ENCODE measurements at regions not wholly inside any gene's neighbourhood (a gene's known extent, or its start where the extent isn't known, plus 50 kb on each side); places are given as distances from the start of the nearest gene placed in this dataset.

GRCh38 chr1:214840356-214840755 lies 237.4 kb downstream of the CENPF start:
- no peak overlapping the region for H3K27ac Mint-ChIP-seq
- no peaks in the 10 kb centered on the region for H3K9me3 Mint-ChIP-seq
- no peak overlapping the region for H3K4me3 Mint-ChIP-seq
- H3K36me3 Mint-ChIP-seq: no peaks in the 10 kb centered on the region
- no peaks in the 10 kb centered on the region for H3K4me1 Mint-ChIP-seq
- no peak for DNase-seq
- H3K27me3 Mint-ChIP-seq: no peaks in the 10 kb centered on the region

DNA sequence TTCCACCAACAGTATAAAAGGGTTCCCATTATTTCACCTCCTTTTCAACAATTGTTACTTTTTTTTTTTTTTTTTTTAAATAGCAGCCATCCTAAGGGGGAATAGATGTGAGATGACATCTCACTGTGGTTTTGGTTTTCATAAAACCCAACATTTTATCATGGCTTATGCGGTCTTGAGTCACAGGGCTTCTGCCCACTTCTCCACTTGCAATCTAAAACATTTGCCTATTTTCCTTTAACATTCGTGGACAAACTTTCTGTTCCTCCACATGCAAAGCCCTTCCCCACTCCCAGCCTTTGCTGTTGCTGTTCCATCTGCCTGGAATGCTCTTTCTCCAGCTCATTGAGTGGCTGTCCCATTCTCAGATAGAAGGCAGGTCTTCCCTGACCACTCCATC lies 239.7 kb upstream of the KCNK2 start:
- Mint-ChIP-seq H3K36me3 (no peaks in the 10 kb centered on the region), H3K4me3 (no peak overlapping the region), H3K27ac (no peak overlapping the region), H3K4me1 (no peaks in the 10 kb centered on the region), H3K27me3 (no peaks in the 10 kb centered on the region), H3K9me3 (no peaks in the 10 kb centered on the region)
- no peak for DNase-seq

GRCh38 chr1:214843281-214843680 lies 239.3 kb upstream of the KCNK2 start:
- Mint-ChIP-seq H3K27ac (no peak overlapping the region), H3K9me3 (no peaks in the 10 kb centered on the region), H3K36me3 (no peaks in the 10 kb centered on the region), H3K4me3 (no peak overlapping the region), H3K27me3 (no peaks in the 10 kb centered on the region), H3K4me1 (no peaks in the 10 kb centered on the region)
- no peak for DNase-seq

DNA sequence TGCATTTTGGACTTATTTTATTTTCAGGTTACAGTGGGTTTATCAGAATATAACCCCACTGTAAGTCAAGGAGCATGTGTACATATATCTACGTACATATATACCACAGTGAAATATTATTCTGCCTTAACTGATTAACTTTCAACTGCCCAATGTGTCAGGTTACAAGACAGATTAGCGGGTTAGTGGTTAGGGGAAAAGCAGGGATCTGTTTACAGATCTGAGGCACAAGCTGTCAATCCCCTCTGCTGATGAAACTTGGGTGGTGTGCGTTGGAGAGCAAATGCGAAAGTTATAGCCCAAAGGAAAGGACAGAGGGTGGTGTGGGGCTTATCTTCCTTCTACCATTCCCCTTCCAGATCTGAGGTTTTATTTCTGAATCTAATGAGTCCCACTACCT lies 238.2 kb upstream of the KCNK2 start:
- Mint-ChIP-seq H3K4me3 (no peak overlapping the region), H3K27me3 (no peaks in the 10 kb centered on the region), H3K27ac (no peak overlapping the region), H3K9me3 (no peaks in the 10 kb centered on the region), H3K4me1 (no peaks in the 10 kb centered on the region), H3K36me3 (no peaks in the 10 kb centered on the region)
- no peak for DNase-seq

DNA sequence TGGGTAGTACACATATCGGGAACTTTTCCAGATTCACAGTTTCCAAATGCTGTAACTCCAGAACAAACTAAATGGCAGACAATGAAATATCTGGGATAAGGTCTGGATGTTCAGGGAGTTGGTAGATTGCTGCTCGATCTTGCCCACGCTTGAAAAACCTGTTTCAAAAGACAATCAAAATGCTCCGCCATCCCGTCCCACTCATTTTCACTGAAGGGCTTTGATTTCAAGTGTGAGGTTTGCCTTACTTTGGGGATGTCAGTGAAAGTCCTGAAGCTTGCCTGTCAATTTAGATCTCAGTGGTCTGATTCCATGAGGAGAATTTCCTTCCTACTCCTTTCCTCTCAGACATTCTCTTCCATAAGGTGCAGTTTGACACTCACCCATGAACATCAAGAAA lies 236.3 kb upstream of the KCNK2 start:
- Mint-ChIP-seq H3K4me3 (no peak overlapping the region), H3K9me3 (no peaks in the 10 kb centered on the region), H3K27me3 (no peaks in the 10 kb centered on the region), H3K36me3 (no peaks in the 10 kb centered on the region), H3K4me1 (no peaks in the 10 kb centered on the region), H3K27ac (no peak overlapping the region)
- no peak for DNase-seq

GRCh38 chr1:214847071-214847810 lies 235.3 kb upstream of the KCNK2 start:
- Mint-ChIP-seq H3K9me3 (no peaks in the 10 kb centered on the region), H3K36me3 (no peaks in the 10 kb centered on the region), H3K27me3 (no peaks in the 10 kb centered on the region), H3K4me3 (no peak overlapping the region), H3K27ac (no peak overlapping the region), H3K4me1 (no peaks in the 10 kb centered on the region)
- DNase-seq: no peak

- H3K4me3 Mint-ChIP-seq: no peak overlapping the region
These were observed 234.4 kb upstream of the KCNK2 start for GRCh38 chr1:214848101-214848500.

DNA sequence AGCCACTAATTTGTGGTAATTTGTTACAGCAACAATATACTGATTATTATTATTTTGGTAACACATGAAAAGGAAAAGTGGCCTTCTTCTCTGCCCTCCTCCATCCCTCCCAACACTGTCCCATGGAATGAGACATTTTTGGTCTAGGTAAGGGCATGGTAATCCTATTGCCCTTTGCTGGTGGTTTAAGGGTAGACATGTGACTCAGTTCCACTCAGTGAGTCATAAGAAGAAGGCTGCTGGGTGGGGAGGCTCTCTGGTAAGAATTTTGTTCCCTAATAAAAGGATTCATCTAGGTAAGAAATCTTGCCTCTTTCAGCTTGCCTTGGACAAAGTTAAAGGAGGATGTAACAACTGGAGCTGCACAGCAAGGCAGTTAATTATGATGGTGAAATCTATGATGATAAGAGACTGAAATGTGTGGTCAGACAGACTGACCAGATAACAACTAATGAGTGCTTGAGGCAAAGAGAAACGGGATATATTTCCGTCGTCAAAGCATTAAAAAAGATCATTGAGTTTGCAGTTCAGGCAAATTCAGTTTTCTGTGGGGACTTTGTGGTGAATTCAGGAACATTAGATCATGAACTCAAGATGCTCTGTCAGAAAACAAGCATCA lies 232.0 kb upstream of the KCNK2 start:
- H3K4me1 Mint-ChIP-seq: no peaks in the 10 kb centered on the region
- no peak overlapping the region for H3K27ac Mint-ChIP-seq

More at GRCh38 chr1:214848101-214848500, 234.4 kb upstream of the KCNK2 start:
- H3K9me3 Mint-ChIP-seq: no peaks in the 10 kb centered on the region
- no peaks in the 10 kb centered on the region for H3K36me3 Mint-ChIP-seq
- no peak overlapping the region for H3K27ac Mint-ChIP-seq
- H3K4me1 Mint-ChIP-seq: no peaks in the 10 kb centered on the region
- H3K27me3 Mint-ChIP-seq: no peaks in the 10 kb centered on the region
- no peak for DNase-seq

GRCh38 chr1:214853340-214853739 lies 229.2 kb upstream of the KCNK2 start:
- Mint-ChIP-seq H3K4me1 (no peaks in the 10 kb centered on the region), H3K9me3 (no peaks in the 10 kb centered on the region), H3K36me3 (no peaks in the 10 kb centered on the region), H3K27ac (no peak overlapping the region), H3K27me3 (no peaks in the 10 kb centered on the region), H3K4me3 (no peak overlapping the region)
- DNase-seq: no peak

More for the DNA sequence above, 232.0 kb upstream of the KCNK2 start:
- Mint-ChIP-seq H3K4me3 (no peak overlapping the region), H3K36me3 (no peaks in the 10 kb centered on the region), H3K27me3 (no peaks in the 10 kb centered on the region), H3K9me3 (no peaks in the 10 kb centered on the region)
- DNase-seq: no peak

DNA sequence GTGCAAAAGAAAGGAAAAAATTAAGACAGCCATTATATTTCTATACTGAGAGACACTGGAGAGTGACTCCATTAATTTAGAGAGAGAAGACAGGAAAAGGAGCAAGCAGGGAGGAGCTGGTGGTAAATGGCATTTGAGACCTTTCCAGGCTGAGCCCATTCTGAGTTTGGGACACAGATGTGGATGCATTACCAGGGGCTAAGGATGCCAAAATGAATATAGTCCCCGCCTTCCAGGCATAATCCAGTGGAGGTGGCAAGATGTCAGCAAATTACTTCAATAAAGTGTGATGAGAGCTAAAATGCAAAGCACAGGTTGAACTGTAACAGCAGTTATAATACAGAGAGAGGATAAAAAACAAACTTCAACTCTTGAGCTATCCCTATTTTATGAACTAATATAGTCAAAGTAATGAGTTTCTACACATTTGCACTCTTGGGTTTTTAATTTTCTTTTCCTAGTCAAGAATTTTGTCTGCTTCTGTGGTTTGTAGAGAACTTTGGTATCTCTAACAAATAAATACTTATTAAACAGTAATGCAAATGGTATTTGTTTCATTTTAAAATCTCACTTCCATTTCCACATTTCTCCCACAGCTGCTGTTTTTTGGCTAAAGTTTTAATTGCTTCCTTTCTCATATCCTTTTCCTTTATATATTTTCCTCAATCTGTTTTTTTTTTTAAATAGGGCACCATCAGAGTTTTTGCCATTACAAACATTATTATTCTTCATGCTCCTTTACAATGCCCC lies 228.2 kb upstream of the KCNK2 start:
- no peaks in the 10 kb centered on the region for H3K36me3 Mint-ChIP-seq
- no peaks in the 10 kb centered on the region for H3K9me3 Mint-ChIP-seq
- no peaks in the 10 kb centered on the region for H3K27me3 Mint-ChIP-seq
- H3K27ac Mint-ChIP-seq: no peak overlapping the region
- no peak for DNase-seq
- H3K4me3 Mint-ChIP-seq: no peak overlapping the region
- H3K4me1 Mint-ChIP-seq: no peaks in the 10 kb centered on the region

- Mint-ChIP-seq H3K27me3 (no peaks in the 10 kb centered on the region), H3K27ac (no peak overlapping the region), H3K36me3 (no peaks in the 10 kb centered on the region), H3K4me3 (no peak overlapping the region), H3K9me3 (no peaks in the 10 kb centered on the region), H3K4me1 (no peaks in the 10 kb centered on the region)
- no peak for DNase-seq
These were observed 225.7 kb upstream of the KCNK2 start for GRCh38 chr1:214856843-214857242.

DNA sequence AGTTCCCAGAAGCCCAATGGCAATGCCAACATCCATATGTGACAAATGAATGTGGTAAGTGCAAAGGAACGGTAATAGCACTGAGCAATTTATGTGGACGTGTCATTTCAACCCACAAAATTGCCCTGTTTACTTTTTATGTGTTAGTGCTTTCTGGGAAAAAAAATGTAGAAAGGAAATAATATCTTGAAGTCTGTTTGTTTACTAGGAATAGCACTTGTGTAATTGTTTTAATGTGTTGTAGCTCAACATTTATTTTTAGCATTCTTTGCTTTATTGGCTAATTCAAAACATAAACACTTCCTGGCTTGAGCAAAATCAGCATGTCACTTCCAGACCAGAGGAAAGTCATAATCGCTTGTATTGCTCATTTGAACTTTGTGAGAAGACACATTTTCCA lies 224.8 kb upstream of the KCNK2 start:
- Mint-ChIP-seq H3K4me3 (no peak overlapping the region), H3K9me3 (no peaks in the 10 kb centered on the region), H3K27me3 (no peaks in the 10 kb centered on the region), H3K36me3 (no peaks in the 10 kb centered on the region), H3K27ac (no peak overlapping the region), H3K4me1 (no peaks in the 10 kb centered on the region)
- DNase-seq: no peak

DNA sequence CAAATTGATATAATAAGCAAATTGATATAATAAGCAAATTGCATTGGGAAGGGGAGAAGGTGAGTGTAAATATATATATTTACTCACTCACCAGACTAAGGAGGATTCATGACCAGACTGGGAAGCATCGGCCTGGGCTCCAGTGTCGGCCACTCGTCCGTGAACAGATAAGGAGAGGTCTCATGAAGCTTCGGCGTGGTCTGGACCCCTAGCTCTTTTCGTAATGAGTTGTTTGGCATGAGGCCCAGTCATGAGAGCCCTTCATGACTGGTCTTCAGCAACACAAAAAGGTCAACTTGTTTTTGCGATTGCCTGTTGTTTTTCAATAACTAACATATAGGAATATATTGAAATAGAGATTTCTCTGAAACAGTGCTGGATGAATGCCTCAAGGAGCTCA lies 222.9 kb upstream of the KCNK2 start:
- H3K27me3 Mint-ChIP-seq: no peaks in the 10 kb centered on the region
- no peaks in the 10 kb centered on the region for H3K9me3 Mint-ChIP-seq
- H3K4me1 Mint-ChIP-seq: no peaks in the 10 kb centered on the region
- H3K27ac Mint-ChIP-seq: no peak overlapping the region
- H3K36me3 Mint-ChIP-seq: no peaks in the 10 kb centered on the region
- no peak overlapping the region for H3K4me3 Mint-ChIP-seq
- DNase-seq: no peak

DNA sequence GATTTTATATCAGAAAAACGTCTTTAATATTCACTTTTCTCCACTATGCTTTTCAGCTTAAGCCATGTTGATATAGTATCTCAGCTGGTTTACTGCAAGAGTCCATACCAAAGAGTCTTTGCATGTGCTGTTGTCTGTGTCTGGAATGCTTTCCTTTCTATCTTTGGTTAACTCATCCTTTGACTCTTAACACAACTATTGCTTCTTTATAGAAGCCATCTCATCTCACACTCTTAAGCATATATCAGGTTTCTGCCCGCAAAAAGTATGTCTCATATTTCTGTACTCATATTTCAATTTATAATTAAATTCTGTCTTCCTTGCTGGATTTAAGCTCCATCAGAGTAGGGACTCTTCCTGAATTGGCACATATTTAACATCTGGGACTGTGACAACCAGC lies 220.9 kb upstream of the KCNK2 start:
- Mint-ChIP-seq H3K4me3 (no peak overlapping the region), H3K27ac (no peak overlapping the region), H3K4me1 (no peaks in the 10 kb centered on the region), H3K36me3 (no peaks in the 10 kb centered on the region), H3K9me3 (no peaks in the 10 kb centered on the region), H3K27me3 (no peaks in the 10 kb centered on the region)
- DNase-seq: no peak

DNA sequence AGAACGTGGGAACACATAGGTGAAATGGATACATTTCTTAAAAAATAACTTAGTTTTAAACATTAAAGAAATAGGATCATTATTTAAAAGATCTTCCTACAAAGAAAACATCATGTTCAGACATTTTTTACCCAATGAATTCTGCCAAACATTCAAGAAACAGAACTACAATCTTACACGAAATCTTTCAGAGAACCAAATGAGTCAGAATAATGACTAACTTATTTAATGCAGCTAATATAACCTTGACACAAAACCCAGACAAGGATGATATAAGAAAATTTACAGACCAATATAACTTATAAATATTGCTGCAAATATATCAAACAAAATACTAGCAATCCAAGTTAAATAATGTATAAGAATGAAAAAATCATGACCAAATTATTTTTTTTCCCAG lies 220.1 kb upstream of the KCNK2 start:
- no peaks in the 10 kb centered on the region for H3K36me3 Mint-ChIP-seq
- H3K27me3 Mint-ChIP-seq: no peaks in the 10 kb centered on the region
- H3K4me1 Mint-ChIP-seq: no peaks in the 10 kb centered on the region
- no peak for DNase-seq
- H3K9me3 Mint-ChIP-seq: no peaks in the 10 kb centered on the region
- H3K27ac Mint-ChIP-seq: no peak overlapping the region
- H3K4me3 Mint-ChIP-seq: no peak overlapping the region
